H1 (cell line): ENCODE measurements at regions not wholly inside any gene's neighbourhood (a gene's known extent, or its start where the extent isn't known, plus 50 kb on each side); places are given as distances from the start of the nearest gene placed in this dataset.

Experiments used
- BACH1 ChIP-seq: IDR thresholded peaks from 2 replicates; pipeline ENCODE4 v1.6.1; 2012; ENCODE audit warnings: low read length, improper control_type of control experiment
- CHD7 ChIP-seq: fragments of 300-600 bp; sonication (generic); IDR thresholded peaks from 2 replicates; pipeline ENCODE4 v1.7.1; 2012; ENCODE audit warnings: low read length, moderate library complexity, mild to moderate bottlenecking, inconsistent platforms; ENCODE audit not compliant: insufficient replicate concordance
- EZH2 ChIP-seq: fragments of 200-600 bp; sonication (generic); IDR thresholded peaks from 2 replicates; pipeline ENCODE4 v1.7.1; 2012; ENCODE audit warnings: low read depth, mild to moderate bottlenecking, moderate library complexity, low read length, inconsistent platforms; ENCODE audit not compliant: severe bottlenecking
- SP4 ChIP-seq: IDR thresholded peaks from 2 replicates; pipeline ENCODE4 v1.6.1; 2012; ENCODE audit warnings: low read length, inconsistent platforms
- SRF ChIP-seq: IDR thresholded peaks from 2 replicates; pipeline ENCODE4 v1.6.1; 2011; ENCODE audit warnings: mild to moderate bottlenecking, low read depth, low read length, moderate library complexity

- TF ChIP-seq CHD7 (no peak), SP4 (no peak), SRF (no peak), EZH2 (no peak), BACH1 (no peak)
Measured at GRCh38 chr13:46496086-46496485, 56.9 kb upstream of the LRCH1 start (continued).
